ENCODE measurements at regions not wholly inside any gene's neighbourhood (a gene's known extent, or its start where the extent isn't known, plus 50 kb on each side); places are given as distances from the start of the nearest gene placed in this dataset.
A peak's percentile ranks its signal among the peaks of the same experiment; 100 is the strongest.

GRCh38 chr4:79027656-79028055 is 88.4 kb upstream of the PAQR3 start:
- H3K27ac ChIP-seq (ENCODE audit: extremely low read depth, low read depth, low read length) = no peak overlapping the region
- peaks cover 0 to under 1% of the 10 kb centered on the region in 2 experiments; a peak in 2 of 5 replicates for H3K4me1 ChIP-seq (replicated peaks in 1 of 2; ENCODE audit: control insufficient read depth in 2 of 2, insufficient read depth in 2 of 2, low read length in 2 of 2)
- DNase-seq (ENCODE audit: extremely low read depth in 1 of 4, low spot score in 3 of 4) (no peak), ATAC-seq (no peak), FAIRE-seq (no peak)
- no peaks in the 10 kb centered on the region for H3K9me1 ChIP-seq (ENCODE audit: control insufficient read depth, insufficient read depth, low read length)
- no peaks in the 10 kb centered on the region for H3K9me3 ChIP-seq (replicated peaks; ENCODE audit: control insufficient read depth, insufficient read depth, low read depth, low read length)
- no peak overlapping the region for H3K9ac ChIP-seq (ENCODE audit: insufficient read depth in 1 of 2, low read depth in 2 of 2, low read length in 2 of 2)
- H4K20me1 ChIP-seq (replicated peaks; ENCODE audit: control insufficient read depth, insufficient read depth, low read length) = no peaks in the 10 kb centered on the region
- H3K4me2 ChIP-seq (ENCODE audit: insufficient read depth, low read length) = no peak overlapping the region
- POLR2A ChIA-PET = no interaction called here
- 0 out of 2 replicates have a peak, but pooled peaks have one; percentile 8 for TF ChIP-seq ZNF316 (IDR thresholded peaks at IDR 0.05)
- no peak for TF ChIP-seq MCM7 (IDR thresholded peaks at IDR 0.05)
- no peak for TF ChIP-seq GMEB1 (CRISPR knock-in tag; IDR thresholded peaks at IDR 0.05)
- TF ChIP-seq MAFG (tag; conservative IDR thresholded peaks at IDR 0.05) = peak; percentile 51; the same call in 1 of the 2 replicates
- peak; percentile 48; the same call in 1 of the 2 replicates for TF ChIP-seq MAFF (IDR thresholded peaks at IDR 0.05; ENCODE audit: low read length)
- TF ChIP-seq NFE2 (IDR thresholded peaks at IDR 0.05; ENCODE audit: low read depth) = peak; percentile 38
- no peak for TF ChIP-seq ZNF24 (IDR thresholded peaks at IDR 0.05)
- TF ChIP-seq C11orf30 (IDR thresholded peaks at IDR 0.05; ENCODE audit: low read depth) = peak; percentile 33; the same call in 1 of the 2 replicates
- TF ChIP-seq ESRRB (CRISPR knock-in tag; IDR thresholded peaks at IDR 0.05; ENCODE audit: borderline replicate concordance) = no peak
- H3K79me2 ChIP-seq (ENCODE audit: control insufficient read depth, insufficient read depth, low read length) = no peaks in the 10 kb centered on the region
- BruUV-seq (replicated peaks) = no TSS peak
- intact Hi-C loops (cut with micrococcal nuclease) (no loop called here), in situ Hi-C loops (cut with MboI) (no loop called here)
- H2AFZ ChIP-seq (ENCODE audit: low read depth, low read length) = peak overlapping the region; percentile 38; the same call in 1 of the 2 replicates
- WGBS (ENCODE audit: insufficient coverage, low coverage, missing lambda C conversion rate) = 33% methylated on average over 4 of the region's 4 CpGs
- H3K27me3 ChIP-seq (ENCODE audit: control insufficient read depth in 2 of 2, insufficient read depth in 2 of 2, low read length in 2 of 2) = no peaks in the 10 kb centered on the region
- no peaks in the 10 kb centered on the region for H3K36me3 ChIP-seq (ENCODE audit: control insufficient read depth, insufficient read depth, low read length)
- CTCF ChIA-PET (ENCODE audit: low intra/inter-chr PET ratio) = no interaction called here
- no peak overlapping the region for H3K4me3 ChIP-seq

All from K562 (cell line).